ENCODE measurements at regions not wholly inside any gene's neighbourhood (a gene's known extent, or its start where the extent isn't known, plus 50 kb on each side); places are given as distances from the start of the nearest gene placed in this dataset.

DNA sequence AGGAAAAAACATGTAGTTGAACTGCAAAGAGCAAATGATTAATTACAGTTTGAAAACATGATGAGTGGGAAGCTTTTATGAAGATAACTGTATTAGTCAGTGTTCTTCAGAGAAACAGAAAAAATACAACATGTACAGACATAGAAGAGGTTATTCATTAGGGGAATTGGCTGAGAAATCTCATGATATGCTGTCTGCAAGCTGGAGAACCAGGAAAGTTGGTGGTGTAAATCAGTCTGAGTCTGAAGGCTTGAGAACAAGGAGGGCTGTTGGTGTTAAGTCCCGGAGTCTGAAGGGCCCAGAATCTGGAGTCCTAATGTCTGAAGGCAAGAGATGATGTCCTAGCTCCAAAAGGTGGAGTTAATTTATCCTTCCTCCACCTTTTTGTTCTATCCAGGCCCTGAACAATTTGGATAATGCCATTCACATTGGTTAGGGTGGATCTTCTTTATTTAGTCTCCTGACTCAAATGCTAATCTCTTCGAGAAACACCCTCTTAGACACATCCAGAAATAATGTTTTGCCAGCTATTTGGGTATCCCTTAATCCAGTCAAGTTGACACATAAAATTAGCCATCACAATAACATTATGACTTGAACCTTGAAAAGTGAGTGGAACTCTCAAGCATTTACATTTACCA lies 672.9 kb upstream of the PTBP2 start:
- in situ Hi-C loops (cut with MboI; ENCODE audit: low sequenced_read_pairs in 4 of 4) = no loop called here
- no peaks in the 10 kb centered on the region for H3K4me1 ChIP-seq
- no peak for TF ChIP-seq POLR2A (IDR thresholded peaks at IDR 0.05)
- no peak for TF ChIP-seq CTCF (IDR thresholded peaks at IDR 0.05 in 4 of 5, conservative IDR thresholded peaks at IDR 0.05 in 1 of 5)
- H3K4me3 ChIP-seq = no peak overlapping the region
- H3K36me3 ChIP-seq = no peaks in the 10 kb centered on the region
- DNase-seq = no peak
- H3K27me3 ChIP-seq = no peaks in the 10 kb centered on the region
- intact Hi-C loops (cut with DNase I; ENCODE audit: low total_unique reads) = no loop called here
- ATAC-seq = no peak
- no peaks in the 10 kb centered on the region for H3K9me3 ChIP-seq
- H3K27ac ChIP-seq = no peak overlapping the region

DNA sequence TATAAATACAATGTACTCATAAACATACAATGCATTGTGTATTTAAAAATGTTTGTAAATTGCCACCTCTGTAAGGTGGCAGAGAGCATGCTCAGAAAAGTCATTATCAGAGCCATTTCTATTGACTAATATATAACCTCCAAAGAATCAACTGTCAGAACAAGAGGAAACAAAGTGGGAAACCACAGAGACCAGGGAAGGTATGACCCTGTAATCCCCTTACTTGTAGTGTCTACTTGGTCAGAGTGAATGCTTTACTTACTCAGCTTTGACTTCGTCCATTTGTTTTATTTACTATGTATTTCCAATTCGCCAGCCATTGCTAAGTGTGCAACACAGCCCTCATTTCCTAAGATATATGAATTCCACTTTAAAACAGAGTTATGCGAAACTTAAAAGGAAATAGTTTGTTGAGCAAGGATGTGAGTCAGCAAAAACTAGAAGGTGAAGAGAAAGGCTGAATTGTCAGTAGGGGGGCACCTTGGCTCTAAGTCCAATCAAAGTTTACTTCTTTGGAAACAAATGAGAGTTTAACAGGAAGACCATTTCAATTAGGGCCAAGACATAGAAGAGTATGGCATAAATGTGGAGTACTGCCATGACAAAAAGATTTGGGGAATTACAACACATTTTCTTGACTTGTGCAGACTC lies 671.7 kb upstream of the PTBP2 start:
- H3K27ac ChIP-seq = no peak overlapping the region
- no peak for TF ChIP-seq POLR2A (IDR thresholded peaks at IDR 0.05)
- TF ChIP-seq CTCF (IDR thresholded peaks at IDR 0.05 in 4 of 5, conservative IDR thresholded peaks at IDR 0.05 in 1 of 5) = no peak
- no peaks in the 10 kb centered on the region for H3K4me1 ChIP-seq
- H3K9me3 ChIP-seq = no peaks in the 10 kb centered on the region
- in situ Hi-C loops (cut with MboI; ENCODE audit: low sequenced_read_pairs in 4 of 4) (no loop called here), intact Hi-C loops (cut with DNase I; ENCODE audit: low total_unique reads) (no loop called here)
- DNase-seq = no peak
- no peaks in the 10 kb centered on the region for H3K27me3 ChIP-seq
- H3K4me3 ChIP-seq = no peak overlapping the region
- ATAC-seq = no peak
- no peaks in the 10 kb centered on the region for H3K36me3 ChIP-seq

- Histone ChIP-seq H3K36me3 (no peaks in the 10 kb centered on the region), H3K4me1 (no peaks in the 10 kb centered on the region), H3K9me3 (no peaks in the 10 kb centered on the region), H3K27ac (no peak overlapping the region), H3K4me3 (no peak overlapping the region), H3K27me3 (no peaks in the 10 kb centered on the region)
- TF ChIP-seq POLR2A (IDR thresholded peaks at IDR 0.05) (no peak), CTCF (IDR thresholded peaks at IDR 0.05 in 4 of 5, conservative IDR thresholded peaks at IDR 0.05 in 1 of 5) (no peak)
- DNase-seq (no peak), ATAC-seq (no peak)
- in situ Hi-C loops (cut with MboI; ENCODE audit: low sequenced_read_pairs in 4 of 4) = no loop called here
- intact Hi-C loops (cut with DNase I; ENCODE audit: low total_unique reads) = no loop called here
Measured at GRCh38 chr1:96059276-96059675, 662.3 kb upstream of the PTBP2 start.

- Histone ChIP-seq H3K9me3 (no peaks in the 10 kb centered on the region), H3K36me3 (no peaks in the 10 kb centered on the region), H3K27me3 (no peaks in the 10 kb centered on the region), H3K4me3 (no peak overlapping the region), H3K27ac (no peak overlapping the region), H3K4me1 (no peaks in the 10 kb centered on the region)
- intact Hi-C loops (cut with DNase I; ENCODE audit: low total_unique reads) = no loop called here
- TF ChIP-seq CTCF (IDR thresholded peaks at IDR 0.05 in 4 of 5, conservative IDR thresholded peaks at IDR 0.05 in 1 of 5) = no peak
- no peak for TF ChIP-seq POLR2A (IDR thresholded peaks at IDR 0.05)
- DNase-seq (no peak), ATAC-seq (no peak)
- in situ Hi-C loops (cut with MboI; ENCODE audit: low sequenced_read_pairs in 4 of 4) = no loop called here
Measured at GRCh38 chr1:96059736-96060135, 661.8 kb upstream of the PTBP2 start.

All from gastrocnemius medialis (tissue), 4 donors.